Coronary artery (tissue), 2 donors: ENCODE measurements at regions not wholly inside any gene's neighbourhood (a gene's known extent, or its start where the extent isn't known, plus 50 kb on each side); places are given as distances from the start of the nearest gene placed in this dataset.
"Not testable (repeated sequence)": the region's sequence is repeated elsewhere in the genome, so short reads cannot be mapped to it uniquely, and the experiment has no call there.

Source experiments
- DNase-seq: peaks from one replicate; pipeline ENCODE4 v3.0.0-alpha.2; 2017; ENCODE audit warnings: low spot score
- H3K27ac ChIP-seq, 2 donors: fragments of 200-600 bp; sonication (generic); one replicate each; pipeline ENCODE4 v1.5.1; 2016 to 2019
- H3K4me3 ChIP-seq: fragments of 200-600 bp; sonication (generic); 2 replicates; pipeline ENCODE4 v1.5.1; 2016; ENCODE audit warnings: mild to moderate bottlenecking, moderate library complexity
- TF ChIP-seq, protein P1 (sequence below): fragments of 200-600 bp; sonication (generic); IDR thresholded peaks from one replicate; pipeline ENCODE4 v1.5.1; 2019; ENCODE audit warnings: antibody characterized with exemption

- DNase-seq: no peak
- no peak overlapping the region for H3K4me3 ChIP-seq
- TF ChIP-seq, protein P1, sequence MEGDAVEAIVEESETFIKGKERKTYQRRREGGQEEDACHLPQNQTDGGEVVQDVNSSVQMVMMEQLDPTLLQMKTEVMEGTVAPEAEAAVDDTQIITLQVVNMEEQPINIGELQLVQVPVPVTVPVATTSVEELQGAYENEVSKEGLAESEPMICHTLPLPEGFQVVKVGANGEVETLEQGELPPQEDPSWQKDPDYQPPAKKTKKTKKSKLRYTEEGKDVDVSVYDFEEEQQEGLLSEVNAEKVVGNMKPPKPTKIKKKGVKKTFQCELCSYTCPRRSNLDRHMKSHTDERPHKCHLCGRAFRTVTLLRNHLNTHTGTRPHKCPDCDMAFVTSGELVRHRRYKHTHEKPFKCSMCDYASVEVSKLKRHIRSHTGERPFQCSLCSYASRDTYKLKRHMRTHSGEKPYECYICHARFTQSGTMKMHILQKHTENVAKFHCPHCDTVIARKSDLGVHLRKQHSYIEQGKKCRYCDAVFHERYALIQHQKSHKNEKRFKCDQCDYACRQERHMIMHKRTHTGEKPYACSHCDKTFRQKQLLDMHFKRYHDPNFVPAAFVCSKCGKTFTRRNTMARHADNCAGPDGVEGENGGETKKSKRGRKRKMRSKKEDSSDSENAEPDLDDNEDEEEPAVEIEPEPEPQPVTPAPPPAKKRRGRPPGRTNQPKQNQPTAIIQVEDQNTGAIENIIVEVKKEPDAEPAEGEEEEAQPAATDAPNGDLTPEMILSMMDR: no peak
- H3K27ac ChIP-seq: no peak overlapping the region
Measured at GRCh38 chr10:128178302-128178958, 52.2 kb upstream of the MKI67 start.

GRCh38 chr10:128180843-128181242 is 54.6 kb upstream of the MKI67 start:
- no peak overlapping the region for H3K4me3 ChIP-seq
- no peak for DNase-seq
- H3K27ac ChIP-seq: no peak overlapping the region
- TF ChIP-seq, protein P1: no peak

DNA sequence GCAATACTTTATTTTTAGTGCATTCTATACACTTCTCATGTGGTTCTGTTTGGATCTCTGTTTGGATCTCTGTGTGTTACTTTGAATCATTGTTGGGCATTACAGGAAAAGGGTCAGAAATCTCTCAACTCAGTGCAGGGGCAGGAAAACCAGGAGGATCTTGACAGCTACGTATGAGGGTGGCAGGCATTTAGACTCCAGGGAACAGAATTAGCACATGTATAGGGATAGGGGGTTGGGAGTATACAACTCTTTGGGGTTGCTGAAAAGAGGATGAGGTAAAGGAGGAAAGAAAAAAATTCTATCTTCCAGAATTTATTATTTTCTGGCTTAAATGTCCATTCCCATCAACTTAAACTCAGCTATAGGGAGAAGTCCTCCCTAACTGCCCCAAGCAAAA is 59.4 kb upstream of the MKI67 start:
- TF ChIP-seq, protein P1: no peak
- H3K27ac ChIP-seq: no peak overlapping the region
- no peak overlapping the region for H3K4me3 ChIP-seq
- no peak for DNase-seq

GRCh38 chr10:128186959-128187787 is 61.0 kb upstream of the MKI67 start:
- Histone ChIP-seq H3K27ac (no peak overlapping the region), H3K4me3 (no peak overlapping the region)
- DNase-seq: no peak
- TF ChIP-seq, protein P1: no peak

GRCh38 chr10:128187788-128188185 is 61.6 kb upstream of the MKI67 start:
- TF ChIP-seq, protein P1: no peak
- H3K4me3 ChIP-seq: no peak overlapping the region
- no peak for DNase-seq
- H3K27ac ChIP-seq: no peak overlapping the region

- no peak for DNase-seq
- TF ChIP-seq, protein P1: no peak
- H3K4me3 ChIP-seq: no peak overlapping the region
- no peak overlapping the region for H3K27ac ChIP-seq
Measured at GRCh38 chr10:128189176-128189575, 63.0 kb upstream of the MKI67 start.

GRCh38 chr10:128191847-128192246 is 65.6 kb upstream of the MKI67 start:
- no peak for DNase-seq

GRCh38 chr10:128201826-128202225 is 75.6 kb upstream of the MKI67 start:
- not testable (repeated sequence) for H3K4me3 ChIP-seq, DNase-seq, H3K27ac ChIP-seq

More at GRCh38 chr10:128191847-128192246, 65.6 kb upstream of the MKI67 start:
- no peak overlapping the region for H3K4me3 ChIP-seq
- H3K27ac ChIP-seq: no peak overlapping the region
- TF ChIP-seq, protein P1: no peak
